ENCODE measurements at regions not wholly inside any gene's neighbourhood (a gene's known extent, or its start where the extent isn't known, plus 50 kb on each side); places are given as distances from the start of the nearest gene placed in this dataset.

DNA sequence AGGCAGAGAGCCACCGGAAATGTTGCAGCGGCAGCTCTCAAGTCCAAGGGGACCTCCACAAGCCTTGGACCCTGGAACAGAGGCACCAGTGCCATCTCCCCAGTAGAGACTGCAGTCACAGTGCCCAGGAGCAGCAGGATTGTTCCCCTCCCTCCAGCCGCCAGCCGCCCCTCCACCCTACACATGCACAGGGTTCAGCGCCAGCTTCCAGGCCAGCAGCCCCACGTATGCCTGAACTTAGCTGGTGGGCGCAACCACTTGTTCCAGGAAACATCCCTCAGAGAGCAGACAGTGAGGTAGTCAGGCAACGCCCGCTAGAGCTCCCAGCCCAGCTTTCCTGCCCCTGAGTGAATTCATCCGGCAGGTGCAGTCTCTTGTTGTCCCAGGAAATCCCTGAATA lies 1098.1 kb upstream of the NCAM2 start:
- no peak overlapping the region for H3K4me3 ChIP-seq (ENCODE audit: low read length)
- H3K4me1 ChIP-seq (ENCODE audit: control insufficient read depth, insufficient read depth, low read length), result no peaks in the 10 kb centered on the region
- no peak overlapping the region for H3K27ac ChIP-seq (ENCODE audit: low read depth, low read length)
- no peaks in the 10 kb centered on the region for H3K27me3 ChIP-seq (ENCODE audit: control insufficient read depth, insufficient read depth, low read length)
- H3K36me3 ChIP-seq (ENCODE audit: control insufficient read depth, insufficient read depth, low read length), result no peaks in the 10 kb centered on the region
- no peak overlapping the region for H3K9ac ChIP-seq (ENCODE audit: low read length)

DNA sequence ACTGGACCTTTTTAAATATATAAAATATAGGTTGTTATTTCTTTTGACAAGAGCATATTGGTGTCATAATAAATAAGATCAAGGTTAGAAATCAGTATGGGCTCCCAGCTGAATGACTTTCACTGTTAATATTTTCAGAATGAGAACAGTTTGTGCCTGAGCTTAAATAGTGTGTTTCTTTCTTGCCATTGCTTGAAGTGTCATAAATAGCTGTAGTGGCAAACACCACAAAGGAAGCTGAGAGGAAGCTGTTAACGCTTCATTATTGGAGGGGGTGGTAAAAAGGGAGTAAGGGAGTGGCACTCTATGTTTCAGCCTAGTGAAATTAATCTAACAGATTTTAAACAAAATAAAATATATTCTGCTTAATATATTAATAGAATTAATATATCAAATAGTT lies 1089.8 kb upstream of the NCAM2 start:
- no peak overlapping the region for H3K9ac ChIP-seq (ENCODE audit: low read length)
- no peaks in the 10 kb centered on the region for H3K27me3 ChIP-seq (ENCODE audit: control insufficient read depth, insufficient read depth, low read length)
- no peaks in the 10 kb centered on the region for H3K36me3 ChIP-seq (ENCODE audit: control insufficient read depth, insufficient read depth, low read length)
- H3K4me1 ChIP-seq (ENCODE audit: control insufficient read depth, insufficient read depth, low read length), result no peaks in the 10 kb centered on the region
- H3K4me3 ChIP-seq (ENCODE audit: low read length), result no peak overlapping the region
- no peak overlapping the region for H3K27ac ChIP-seq (ENCODE audit: low read depth, low read length)

GRCh38 chr21:19914028-19914427 lies 1084.2 kb upstream of the NCAM2 start:
- Histone ChIP-seq H3K4me3 (ENCODE audit: low read length) (no peak overlapping the region), H3K27ac (ENCODE audit: low read depth, low read length) (no peak overlapping the region)

GRCh38 chr21:19921211-19921610 lies 1077.0 kb upstream of the NCAM2 start:
- Histone ChIP-seq H3K36me3 (ENCODE audit: control insufficient read depth, insufficient read depth, low read length) (no peaks in the 10 kb centered on the region), H3K9ac (ENCODE audit: low read length) (no peak overlapping the region), H3K27me3 (ENCODE audit: control insufficient read depth, insufficient read depth, low read length) (no peaks in the 10 kb centered on the region), H3K4me1 (ENCODE audit: control insufficient read depth, insufficient read depth, low read length) (no peaks in the 10 kb centered on the region), H3K4me3 (ENCODE audit: low read length) (no peak overlapping the region), H3K27ac (ENCODE audit: low read depth, low read length) (no peak overlapping the region)

More at GRCh38 chr21:19914028-19914427, 1084.2 kb upstream of the NCAM2 start:
- Histone ChIP-seq H3K27me3 (ENCODE audit: control insufficient read depth, insufficient read depth, low read length) (no peaks in the 10 kb centered on the region), H3K9ac (ENCODE audit: low read length) (no peak overlapping the region), H3K4me1 (ENCODE audit: control insufficient read depth, insufficient read depth, low read length) (no peaks in the 10 kb centered on the region), H3K36me3 (ENCODE audit: control insufficient read depth, insufficient read depth, low read length) (no peaks in the 10 kb centered on the region)

GRCh38 chr21:19922122-19922521 lies 1076.1 kb upstream of the NCAM2 start:
- no peak overlapping the region for H3K4me3 ChIP-seq (ENCODE audit: low read length)
- H3K27me3 ChIP-seq (ENCODE audit: control insufficient read depth, insufficient read depth, low read length), result no peaks in the 10 kb centered on the region
- no peak overlapping the region for H3K27ac ChIP-seq (ENCODE audit: low read depth, low read length)
- H3K36me3 ChIP-seq (ENCODE audit: control insufficient read depth, insufficient read depth, low read length), result no peaks in the 10 kb centered on the region
- H3K9ac ChIP-seq (ENCODE audit: low read length), result no peak overlapping the region
- no peaks in the 10 kb centered on the region for H3K4me1 ChIP-seq (ENCODE audit: control insufficient read depth, insufficient read depth, low read length)

GRCh38 chr21:19935467-19935866 lies 1062.7 kb upstream of the NCAM2 start:
- Histone ChIP-seq H3K9ac (ENCODE audit: low read length) (no peak overlapping the region), H3K4me1 (ENCODE audit: control insufficient read depth, insufficient read depth, low read length) (no peaks in the 10 kb centered on the region), H3K36me3 (ENCODE audit: control insufficient read depth, insufficient read depth, low read length) (no peaks in the 10 kb centered on the region), H3K27me3 (ENCODE audit: control insufficient read depth, insufficient read depth, low read length) (no peaks in the 10 kb centered on the region), H3K4me3 (ENCODE audit: low read length) (no peak overlapping the region), H3K27ac (ENCODE audit: low read depth, low read length) (no peak overlapping the region)

DNA sequence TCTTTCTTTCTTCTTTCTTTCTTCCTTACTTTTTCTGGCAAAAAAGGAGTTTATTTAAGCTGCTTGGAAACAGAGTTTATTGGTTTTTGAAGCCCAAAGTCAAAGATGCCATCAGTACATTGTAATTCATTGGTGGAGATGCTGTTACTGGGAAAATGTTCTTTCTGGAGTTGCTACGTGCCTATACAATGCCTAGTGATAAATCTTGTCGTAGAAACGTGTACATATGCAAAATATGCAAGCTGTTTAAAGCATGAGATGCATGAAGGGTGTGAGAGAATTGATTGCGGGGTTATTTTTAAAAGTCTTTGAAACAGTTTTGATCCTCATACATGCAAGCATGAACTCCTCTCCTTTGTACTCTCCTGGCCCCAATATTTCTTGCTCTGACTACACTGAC lies 1060.6 kb upstream of the NCAM2 start:
- no peaks in the 10 kb centered on the region for H3K27me3 ChIP-seq (ENCODE audit: control insufficient read depth, insufficient read depth, low read length)
- H3K4me1 ChIP-seq (ENCODE audit: control insufficient read depth, insufficient read depth, low read length), result no peaks in the 10 kb centered on the region
- no peak overlapping the region for H3K4me3 ChIP-seq (ENCODE audit: low read length)
- no peak overlapping the region for H3K27ac ChIP-seq (ENCODE audit: low read depth, low read length)
- H3K36me3 ChIP-seq (ENCODE audit: control insufficient read depth, insufficient read depth, low read length), result no peaks in the 10 kb centered on the region
- H3K9ac ChIP-seq (ENCODE audit: low read length), result no peak overlapping the region

DNA sequence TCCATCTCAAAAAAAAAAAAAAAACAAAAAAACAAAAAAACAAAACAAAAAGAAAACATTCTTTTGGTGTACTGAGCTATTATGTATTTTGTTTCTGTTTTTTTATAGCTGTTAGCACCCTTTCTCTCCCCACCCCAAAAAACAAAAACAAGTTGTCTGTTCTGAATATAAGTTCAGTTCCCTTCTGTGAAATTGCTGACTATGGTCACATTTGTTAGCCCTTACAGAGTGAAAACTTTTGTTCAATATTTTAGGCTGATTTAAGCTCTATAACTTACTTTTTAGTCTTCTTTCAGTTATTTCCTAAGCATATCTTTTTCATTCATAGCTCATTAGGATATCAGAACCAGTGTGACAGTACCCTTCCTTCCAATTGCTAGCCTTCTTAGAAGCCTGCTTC lies 1056.6 kb upstream of the NCAM2 start:
- Histone ChIP-seq H3K4me1 (ENCODE audit: control insufficient read depth, insufficient read depth, low read length) (no peaks in the 10 kb centered on the region), H3K4me3 (ENCODE audit: low read length) (no peak overlapping the region), H3K27me3 (ENCODE audit: control insufficient read depth, insufficient read depth, low read length) (no peaks in the 10 kb centered on the region), H3K27ac (ENCODE audit: low read depth, low read length) (no peak overlapping the region), H3K9ac (ENCODE audit: low read length) (no peak overlapping the region), H3K36me3 (ENCODE audit: control insufficient read depth, insufficient read depth, low read length) (no peaks in the 10 kb centered on the region)

- H3K9ac ChIP-seq (ENCODE audit: low read length), result no peak overlapping the region
- no peaks in the 10 kb centered on the region for H3K4me1 ChIP-seq (ENCODE audit: control insufficient read depth, insufficient read depth, low read length)
- H3K4me3 ChIP-seq (ENCODE audit: low read length), result no peak overlapping the region
- no peaks in the 10 kb centered on the region for H3K36me3 ChIP-seq (ENCODE audit: control insufficient read depth, insufficient read depth, low read length)
- H3K27me3 ChIP-seq (ENCODE audit: control insufficient read depth, insufficient read depth, low read length), result no peaks in the 10 kb centered on the region
- H3K27ac ChIP-seq (ENCODE audit: low read depth, low read length), result no peak overlapping the region
Observed at GRCh38 chr21:19950347-19950746, 1047.9 kb upstream of the NCAM2 start.

- Histone ChIP-seq H3K27ac (ENCODE audit: low read depth, low read length) (no peak overlapping the region), H3K9ac (ENCODE audit: low read length) (no peak overlapping the region), H3K27me3 (ENCODE audit: control insufficient read depth, insufficient read depth, low read length) (no peaks in the 10 kb centered on the region), H3K4me1 (ENCODE audit: control insufficient read depth, insufficient read depth, low read length) (no peaks in the 10 kb centered on the region), H3K36me3 (ENCODE audit: control insufficient read depth, insufficient read depth, low read length) (no peaks in the 10 kb centered on the region), H3K4me3 (ENCODE audit: low read length) (no peak overlapping the region)
Observed at GRCh38 chr21:19969156-19969555, 1029.1 kb upstream of the NCAM2 start.

GRCh38 chr21:19981938-19982337 lies 1016.3 kb upstream of the NCAM2 start:
- Histone ChIP-seq H3K4me3 (ENCODE audit: low read length) (no peak overlapping the region), H3K36me3 (ENCODE audit: control insufficient read depth, insufficient read depth, low read length) (no peaks in the 10 kb centered on the region), H3K9ac (ENCODE audit: low read length) (no peak overlapping the region), H3K27ac (ENCODE audit: low read depth, low read length) (no peak overlapping the region), H3K27me3 (ENCODE audit: control insufficient read depth, insufficient read depth, low read length) (no peaks in the 10 kb centered on the region), H3K4me1 (ENCODE audit: control insufficient read depth, insufficient read depth, low read length) (no peaks in the 10 kb centered on the region)

DNA sequence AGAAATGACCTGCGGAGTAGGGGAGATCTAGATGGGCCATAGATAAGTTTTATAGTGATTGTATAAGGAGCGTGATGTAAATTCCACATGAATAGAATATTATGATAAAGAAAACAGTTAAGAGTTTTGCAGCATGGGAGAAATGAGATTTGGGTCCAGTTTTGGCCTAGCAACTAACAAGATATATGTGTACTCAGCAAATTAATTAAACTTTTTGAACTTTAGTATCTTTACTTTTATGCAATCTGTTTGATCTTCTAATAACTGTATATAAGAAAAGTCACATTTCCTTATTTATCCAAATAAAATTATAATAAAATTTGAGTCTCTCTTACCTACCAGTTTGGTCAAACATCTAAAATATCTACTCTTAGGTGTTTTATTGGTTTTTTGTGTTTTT lies 1011.8 kb upstream of the NCAM2 start:
- Histone ChIP-seq H3K27me3 (ENCODE audit: control insufficient read depth, insufficient read depth, low read length) (no peaks in the 10 kb centered on the region), H3K4me3 (ENCODE audit: low read length) (no peak overlapping the region), H3K4me1 (ENCODE audit: control insufficient read depth, insufficient read depth, low read length) (no peaks in the 10 kb centered on the region), H3K27ac (ENCODE audit: low read depth, low read length) (no peak overlapping the region), H3K36me3 (ENCODE audit: control insufficient read depth, insufficient read depth, low read length) (no peaks in the 10 kb centered on the region), H3K9ac (ENCODE audit: low read length) (no peak overlapping the region)

DNA sequence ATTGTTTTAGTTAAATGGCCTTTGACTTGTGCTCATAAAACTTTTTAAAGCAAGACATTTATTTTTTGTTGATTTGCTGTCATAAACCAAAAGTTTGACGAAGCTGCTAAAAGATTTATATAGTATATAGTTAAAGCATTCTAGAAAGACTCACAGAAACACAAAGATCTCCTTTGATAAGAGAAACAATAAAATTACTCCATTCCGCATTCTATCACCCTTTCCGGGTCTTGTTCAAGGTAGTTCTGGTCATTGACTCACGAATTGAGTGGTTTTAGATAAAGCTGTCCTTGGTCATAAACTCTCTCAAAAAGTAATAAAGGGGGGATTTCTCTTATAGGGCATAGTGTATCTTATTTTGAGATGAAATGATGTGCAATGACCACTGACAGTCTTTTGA lies 1010.5 kb upstream of the NCAM2 start:
- H3K27me3 ChIP-seq (ENCODE audit: control insufficient read depth, insufficient read depth, low read length), result no peaks in the 10 kb centered on the region
- H3K36me3 ChIP-seq (ENCODE audit: control insufficient read depth, insufficient read depth, low read length), result no peaks in the 10 kb centered on the region
- no peak overlapping the region for H3K9ac ChIP-seq (ENCODE audit: low read length)
- no peaks in the 10 kb centered on the region for H3K4me1 ChIP-seq (ENCODE audit: control insufficient read depth, insufficient read depth, low read length)
- no peak overlapping the region for H3K27ac ChIP-seq (ENCODE audit: low read depth, low read length)
- no peak overlapping the region for H3K4me3 ChIP-seq (ENCODE audit: low read length)

- Histone ChIP-seq H3K9ac (ENCODE audit: low read length) (no peak overlapping the region), H3K36me3 (ENCODE audit: control insufficient read depth, insufficient read depth, low read length) (no peaks in the 10 kb centered on the region), H3K4me3 (ENCODE audit: low read length) (no peak overlapping the region), H3K27ac (ENCODE audit: low read depth, low read length) (no peak overlapping the region), H3K4me1 (ENCODE audit: control insufficient read depth, insufficient read depth, low read length) (no peaks in the 10 kb centered on the region), H3K27me3 (ENCODE audit: control insufficient read depth, insufficient read depth, low read length) (no peaks in the 10 kb centered on the region)
Observed at GRCh38 chr21:19992540-19992939, 1005.7 kb upstream of the NCAM2 start.
